Spleen (tissue), 7 donors: ENCODE measurements at regions not wholly inside any gene's neighbourhood (a gene's known extent, or its start where the extent isn't known, plus 50 kb on each side); places are given as distances from the start of the nearest gene placed in this dataset.

ENCODE experiments used
- POLR2A ChIP-seq, 3 donors: fragments of 450-650 bp; IDR thresholded peaks; one replicate each; pipeline ENCODE4 v1.5.1; 2017; ENCODE audit warnings: antibody characterized with exemption in 3 of 3, mild to moderate bottlenecking in 1 of 3
- TF ChIP-seq, protein P1 (sequence below), 11 experiments: fragments of 200-600 bp in 7 of 11; fragments of 450-650 bp in 4 of 11; sonication (generic) in 4 of 11; IDR thresholded peaks in 8 of 11; conservative IDR thresholded peaks in 3 of 11; 1 replicate in 7 of 11; 2 replicates in 4 of 11; pipeline versions ENCODE4 v1.4.0 to v1.8.0; 2016 to 2021; ENCODE audit warnings: antibody characterized with exemption in 11 of 11, inconsistent platforms in 4 of 11, mild to moderate bottlenecking in 1 of 11
- donor health status: DM: no; HTN: no; CAD: no; lungs with moderate emphysema.
- donor health status: DM: no; HTN: no; CAD: no.
- donor health status: DM: no; HTN: no; CAD: no.

DNA sequence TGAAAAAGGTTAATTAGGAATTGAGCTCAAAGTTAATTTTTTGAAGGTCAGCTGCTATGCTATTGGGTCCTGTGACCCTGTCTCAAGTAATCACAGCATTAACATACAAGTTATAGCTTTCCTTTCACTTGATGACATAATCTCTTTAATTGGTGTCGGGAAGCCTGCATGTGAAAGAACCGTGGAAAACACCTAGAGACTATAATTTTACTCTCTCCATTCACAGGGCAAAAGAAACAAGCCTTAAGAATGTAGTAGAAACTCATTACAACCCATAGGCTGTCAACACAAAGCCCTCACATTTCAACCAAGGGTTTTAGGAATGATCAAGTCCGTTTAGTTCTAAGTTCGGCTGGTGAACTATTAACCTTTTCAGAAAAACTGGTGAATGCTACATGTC lies 104.4 kb downstream of the PPM1A start:
- TF ChIP-seq, protein P1, sequence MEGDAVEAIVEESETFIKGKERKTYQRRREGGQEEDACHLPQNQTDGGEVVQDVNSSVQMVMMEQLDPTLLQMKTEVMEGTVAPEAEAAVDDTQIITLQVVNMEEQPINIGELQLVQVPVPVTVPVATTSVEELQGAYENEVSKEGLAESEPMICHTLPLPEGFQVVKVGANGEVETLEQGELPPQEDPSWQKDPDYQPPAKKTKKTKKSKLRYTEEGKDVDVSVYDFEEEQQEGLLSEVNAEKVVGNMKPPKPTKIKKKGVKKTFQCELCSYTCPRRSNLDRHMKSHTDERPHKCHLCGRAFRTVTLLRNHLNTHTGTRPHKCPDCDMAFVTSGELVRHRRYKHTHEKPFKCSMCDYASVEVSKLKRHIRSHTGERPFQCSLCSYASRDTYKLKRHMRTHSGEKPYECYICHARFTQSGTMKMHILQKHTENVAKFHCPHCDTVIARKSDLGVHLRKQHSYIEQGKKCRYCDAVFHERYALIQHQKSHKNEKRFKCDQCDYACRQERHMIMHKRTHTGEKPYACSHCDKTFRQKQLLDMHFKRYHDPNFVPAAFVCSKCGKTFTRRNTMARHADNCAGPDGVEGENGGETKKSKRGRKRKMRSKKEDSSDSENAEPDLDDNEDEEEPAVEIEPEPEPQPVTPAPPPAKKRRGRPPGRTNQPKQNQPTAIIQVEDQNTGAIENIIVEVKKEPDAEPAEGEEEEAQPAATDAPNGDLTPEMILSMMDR (IDR thresholded peaks at IDR 0.05 in 8 of 11, conservative IDR thresholded peaks at IDR 0.05 in 3 of 11) = no peak
- TF ChIP-seq POLR2A (IDR thresholded peaks at IDR 0.05) = no peak
